ENCODE measurements at regions not wholly inside any gene's neighbourhood (a gene's known extent, or its start where the extent isn't known, plus 50 kb on each side); places are given as distances from the start of the nearest gene placed in this dataset.

DNA sequence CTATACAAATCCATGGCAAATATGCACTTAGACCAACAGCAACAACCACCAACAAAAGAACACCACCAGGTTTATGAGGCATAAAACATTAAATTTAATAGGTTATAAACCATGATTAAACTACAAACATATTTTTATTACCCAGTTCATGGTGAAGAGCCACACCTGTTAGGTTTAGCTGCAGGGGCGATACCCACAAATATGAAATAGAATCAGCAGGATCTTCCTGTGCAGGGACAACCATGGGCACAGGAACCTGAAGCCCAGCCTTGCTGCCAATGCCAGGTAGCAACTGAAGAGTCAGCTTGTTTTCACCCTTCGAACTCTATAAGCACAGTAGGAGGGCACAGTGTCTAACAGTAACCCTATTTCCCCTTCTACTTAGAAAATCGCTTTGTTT is 675.0 kb downstream of the SATB2 start:
- TF ChIP-seq, protein P1, sequence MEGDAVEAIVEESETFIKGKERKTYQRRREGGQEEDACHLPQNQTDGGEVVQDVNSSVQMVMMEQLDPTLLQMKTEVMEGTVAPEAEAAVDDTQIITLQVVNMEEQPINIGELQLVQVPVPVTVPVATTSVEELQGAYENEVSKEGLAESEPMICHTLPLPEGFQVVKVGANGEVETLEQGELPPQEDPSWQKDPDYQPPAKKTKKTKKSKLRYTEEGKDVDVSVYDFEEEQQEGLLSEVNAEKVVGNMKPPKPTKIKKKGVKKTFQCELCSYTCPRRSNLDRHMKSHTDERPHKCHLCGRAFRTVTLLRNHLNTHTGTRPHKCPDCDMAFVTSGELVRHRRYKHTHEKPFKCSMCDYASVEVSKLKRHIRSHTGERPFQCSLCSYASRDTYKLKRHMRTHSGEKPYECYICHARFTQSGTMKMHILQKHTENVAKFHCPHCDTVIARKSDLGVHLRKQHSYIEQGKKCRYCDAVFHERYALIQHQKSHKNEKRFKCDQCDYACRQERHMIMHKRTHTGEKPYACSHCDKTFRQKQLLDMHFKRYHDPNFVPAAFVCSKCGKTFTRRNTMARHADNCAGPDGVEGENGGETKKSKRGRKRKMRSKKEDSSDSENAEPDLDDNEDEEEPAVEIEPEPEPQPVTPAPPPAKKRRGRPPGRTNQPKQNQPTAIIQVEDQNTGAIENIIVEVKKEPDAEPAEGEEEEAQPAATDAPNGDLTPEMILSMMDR (IDR thresholded peaks at IDR 0.05 in 4 of 5, conservative IDR thresholded peaks at IDR 0.05 in 1 of 5), result no peak
- no peak for TF ChIP-seq POLR2A (IDR thresholded peaks at IDR 0.05)

Data from gastrocnemius medialis (tissue), 4 donors.